Erythroblast (primary cell): ENCODE measurements at regions not wholly inside any gene's neighbourhood (a gene's known extent, or its start where the extent isn't known, plus 50 kb on each side); places are given as distances from the start of the nearest gene placed in this dataset.

Source experiments
- DNase-seq, 2 experiments: peaks; one replicate each; lab custom pipeline; 2025; lab: John Stamatoyannopoulos, UW
- GATA1 ChIP-seq: IDR thresholded peaks from 2 replicates; pipeline ENCODE4 v1.6.1; 2011; ENCODE audit warnings: low read depth, mild to moderate bottlenecking, control low read depth, low read length, moderate library complexity
- POLR2A ChIP-seq: IDR thresholded peaks from 2 replicates; pipeline ENCODE4 v1.6.1; 2011; ENCODE audit warnings: mild to moderate bottlenecking, low read length

- no peak for TF ChIP-seq POLR2A
- TF ChIP-seq GATA1: no peak
- DNase-seq: no peak
These were observed 403.9 kb downstream of the NDFIP2 start for GRCh38 chr13:79884890-79885289.

GRCh38 chr13:79883216-79883615, 402.3 kb downstream of the NDFIP2 start:
- no peak for DNase-seq
- TF ChIP-seq POLR2A (no peak), GATA1 (no peak)

GRCh38 chr13:79880818-79881217, 399.9 kb downstream of the NDFIP2 start:
- DNase-seq: no peak
- TF ChIP-seq POLR2A (no peak), GATA1 (no peak)

DNA sequence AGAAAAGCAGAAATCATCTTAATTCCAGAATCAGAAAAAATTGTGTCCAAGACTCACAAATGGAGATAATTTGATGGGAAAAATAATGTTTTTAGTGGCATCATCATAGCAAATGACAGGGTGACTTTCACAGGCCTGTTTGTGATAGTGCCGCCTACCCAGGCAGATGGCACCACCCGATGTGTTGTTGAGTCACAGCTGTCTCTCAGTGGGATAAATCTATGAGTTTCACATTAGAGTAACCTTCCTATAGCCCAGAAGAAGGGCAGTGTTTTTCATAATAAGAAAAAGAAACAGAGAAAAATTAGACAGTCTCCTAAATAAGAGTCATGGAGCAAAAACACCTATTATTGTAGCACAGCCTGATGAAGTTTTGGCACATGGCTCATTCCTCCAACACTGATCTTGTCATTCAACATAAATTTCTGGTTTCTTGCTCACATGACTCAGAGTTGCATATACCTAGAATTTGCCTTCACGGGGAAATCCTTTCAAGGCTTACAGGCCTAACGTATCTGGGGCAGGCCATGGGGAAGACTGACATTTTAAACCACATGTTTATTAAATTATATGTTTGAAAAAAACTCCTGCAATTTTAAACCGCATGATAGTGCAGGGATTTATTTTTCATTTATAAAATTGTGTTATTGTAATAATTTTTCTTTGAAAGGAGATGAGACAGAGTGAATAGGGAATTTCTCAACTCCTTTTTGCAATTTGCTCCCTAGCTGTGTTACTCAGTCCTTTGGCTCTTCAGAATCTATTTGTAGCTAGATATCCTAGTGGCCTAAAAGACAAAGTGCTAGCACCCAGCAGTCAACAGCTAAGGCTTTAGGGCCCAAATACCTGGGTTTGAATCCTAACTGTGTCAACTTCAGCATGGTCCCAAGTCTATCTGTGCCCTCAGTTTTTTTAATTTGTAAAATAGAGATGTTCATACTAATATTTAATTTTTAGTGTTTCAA, 393.7 kb downstream of the NDFIP2 start:
- TF ChIP-seq POLR2A (no peak), GATA1 (no peak)
- no peak for DNase-seq

GRCh38 chr13:79871594-79871993, 390.6 kb downstream of the NDFIP2 start:
- TF ChIP-seq POLR2A: no peak
- TF ChIP-seq GATA1: no peak
- no peak for DNase-seq

DNA sequence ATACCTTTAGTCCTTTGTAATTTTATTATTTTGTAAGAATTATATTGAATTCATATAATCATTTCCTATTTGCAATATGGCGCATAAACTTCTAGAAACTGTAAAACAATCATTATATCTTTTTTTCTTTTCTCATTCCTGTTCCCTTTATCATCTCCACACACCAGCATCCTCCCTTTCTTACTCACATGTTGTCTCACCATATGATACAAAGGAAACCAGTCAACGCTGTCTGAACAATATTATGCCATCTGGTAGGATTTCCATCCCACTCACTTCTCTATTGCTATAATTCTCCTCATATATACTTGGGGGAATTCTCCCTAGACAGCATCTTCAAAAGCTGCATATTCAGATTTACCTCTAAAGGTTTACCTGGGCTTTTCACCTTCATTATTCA, 389.8 kb downstream of the NDFIP2 start:
- TF ChIP-seq POLR2A (no peak), GATA1 (no peak)

GRCh38 chr13:79870123-79870522, 389.2 kb downstream of the NDFIP2 start:
- no peak for TF ChIP-seq POLR2A
- TF ChIP-seq GATA1: no peak
- DNase-seq: no peak

More for the DNA sequence above, 389.8 kb downstream of the NDFIP2 start:
- no peak for DNase-seq

GRCh38 chr13:79869326-79869725, 388.4 kb downstream of the NDFIP2 start:
- DNase-seq: no peak
- TF ChIP-seq POLR2A (no peak), GATA1 (no peak)

- DNase-seq: no peak
These were observed 386.3 kb downstream of the NDFIP2 start for GRCh38 chr13:79867254-79867653.

GRCh38 chr13:79866436-79866835, 385.5 kb downstream of the NDFIP2 start:
- DNase-seq: no peak
- TF ChIP-seq GATA1 (no peak), POLR2A (no peak)

More at GRCh38 chr13:79867254-79867653, 386.3 kb downstream of the NDFIP2 start:
- no peak for TF ChIP-seq POLR2A

DNA sequence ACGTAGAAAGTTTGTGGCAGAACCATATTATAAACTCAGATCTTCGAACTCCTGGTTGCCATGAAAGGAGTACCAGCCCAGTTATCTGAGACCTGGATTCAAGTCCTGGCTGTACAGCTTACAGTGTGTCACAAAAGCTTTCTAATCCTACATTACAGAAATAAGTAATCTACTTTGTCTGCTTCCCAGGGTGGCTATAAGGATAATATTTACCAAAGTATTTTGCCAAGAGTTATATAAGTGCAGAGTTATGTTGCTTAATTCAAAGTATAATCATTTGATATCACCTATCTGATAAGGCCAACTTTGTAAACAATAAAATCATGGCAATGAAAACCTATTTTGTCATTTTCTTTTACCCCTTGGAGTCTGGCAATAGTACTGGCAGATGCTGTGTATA, 381.6 kb downstream of the NDFIP2 start:
- DNase-seq: no peak
- TF ChIP-seq GATA1: no peak
- TF ChIP-seq POLR2A: no peak

DNA sequence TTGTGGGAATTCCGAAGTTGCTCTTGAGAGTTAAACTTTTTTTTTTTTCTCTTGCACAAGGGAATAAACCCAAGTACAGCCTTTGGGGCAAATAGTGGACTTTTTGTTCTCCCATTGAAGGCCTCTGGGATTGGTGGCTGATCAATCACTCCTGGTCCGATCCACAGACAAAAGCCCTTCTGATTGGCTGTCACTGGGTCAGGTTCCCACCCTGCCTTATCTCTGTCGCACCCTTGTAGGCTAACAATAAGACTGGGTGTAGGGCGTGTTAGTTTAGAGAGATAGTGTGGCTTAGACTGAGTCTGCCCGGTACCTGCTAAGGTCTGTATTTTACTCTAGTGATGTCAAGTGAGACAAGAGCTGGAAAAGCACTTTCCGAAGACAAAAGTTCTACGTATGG, 380.8 kb downstream of the NDFIP2 start:
- TF ChIP-seq GATA1 (no peak), POLR2A (no peak)
- DNase-seq: no peak

DNA sequence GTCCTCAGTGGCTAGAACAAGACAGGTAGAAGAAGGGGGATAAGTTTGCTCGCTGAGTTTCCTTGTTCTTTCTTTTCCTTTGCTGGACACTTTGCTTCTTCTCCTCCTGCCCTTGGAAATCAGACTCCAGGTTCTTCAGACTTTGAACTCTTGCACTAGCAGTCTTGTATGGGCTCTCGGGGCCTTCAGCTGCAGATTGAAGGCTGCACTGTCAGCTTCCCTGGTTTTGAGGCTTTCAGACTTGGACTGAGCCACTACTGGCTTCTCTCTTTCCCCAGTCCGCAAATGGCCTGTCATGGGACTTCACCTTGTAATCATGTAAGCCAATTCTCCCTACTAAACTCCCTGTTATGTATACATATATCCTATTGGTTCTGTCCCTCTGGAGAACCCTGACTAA, 379.8 kb downstream of the NDFIP2 start:
- TF ChIP-seq GATA1: no peak
- no peak for TF ChIP-seq POLR2A

DNA sequence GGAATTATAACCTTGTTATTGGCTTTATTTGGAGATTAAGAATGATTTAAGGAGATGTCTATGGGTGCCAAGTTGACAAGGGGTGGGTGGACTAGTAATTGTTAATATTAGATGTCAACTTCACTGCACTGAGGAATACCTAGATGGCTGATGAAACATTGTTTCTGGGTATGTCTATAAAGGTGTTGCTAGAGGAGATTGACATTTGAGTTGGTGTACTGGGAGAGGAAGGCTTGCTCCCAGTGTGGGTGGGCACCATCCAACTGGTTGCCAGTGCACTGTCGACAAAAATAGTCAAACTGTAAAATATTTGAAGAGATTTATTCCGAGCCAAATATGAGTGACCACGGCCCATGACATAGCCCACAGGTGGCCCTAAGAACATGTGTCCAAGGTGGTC, 378.8 kb downstream of the NDFIP2 start:
- no peak for DNase-seq
- TF ChIP-seq GATA1 (no peak), POLR2A (no peak)

More for the DNA sequence above, 379.8 kb downstream of the NDFIP2 start:
- DNase-seq: no peak
